ENCODE measurements at regions not wholly inside any gene's neighbourhood (a gene's known extent, or its start where the extent isn't known, plus 50 kb on each side); places are given as distances from the start of the nearest gene placed in this dataset.

GRCh38 chr4:111800551-111800950 is 344.7 kb upstream of the FAM241A start:
- TF ChIP-seq CTCF (IDR thresholded peaks at IDR 0.05), result no peak
- TF ChIP-seq EP300 (IDR thresholded peaks at IDR 0.05), result no peak
- TF ChIP-seq POLR2A (IDR thresholded peaks at IDR 0.05), result no peak
- Histone ChIP-seq H3K27me3 (no peaks in the 10 kb centered on the region), H3K27ac (no peak overlapping the region), H3K36me3 (no peaks in the 10 kb centered on the region), H3K4me3 (no peak overlapping the region), H3K9me3 (no peaks in the 10 kb centered on the region), H3K4me1 (ENCODE audit: insufficient read depth) (no peaks in the 10 kb centered on the region)
- WGBS, 3 donors, result 89 to 96% (median 91%) methylated on average over 2 of the region's 2 CpGs
- DNase-seq, result no peak
- intact Hi-C loops (cut with DNase I), result no loop called here

- 62 to 77% (median 65%) methylated on average over 3 of the region's 3 CpGs for WGBS, 3 donors
- DNase-seq, result no peak
- no peaks in the 10 kb centered on the region for H3K9me3 ChIP-seq
- H3K36me3 ChIP-seq, result no peaks in the 10 kb centered on the region
- TF ChIP-seq POLR2A (IDR thresholded peaks at IDR 0.05) (no peak), EP300 (IDR thresholded peaks at IDR 0.05) (no peak), CTCF (IDR thresholded peaks at IDR 0.05) (no peak)
- no peaks in the 10 kb centered on the region for H3K27me3 ChIP-seq
- no peak overlapping the region for H3K4me3 ChIP-seq
- no peak overlapping the region for H3K27ac ChIP-seq
- no peaks in the 10 kb centered on the region for H3K4me1 ChIP-seq (ENCODE audit: insufficient read depth)
- intact Hi-C loops (cut with DNase I), result no loop called here
Measured at GRCh38 chr4:111802191-111802590, 343.1 kb upstream of the FAM241A start.

GRCh38 chr4:111806331-111806730 is 338.9 kb upstream of the FAM241A start:
- no peak for DNase-seq
- H3K27me3 ChIP-seq, result no peaks in the 10 kb centered on the region
- no peak overlapping the region for H3K4me3 ChIP-seq
- no peak for TF ChIP-seq POLR2A (IDR thresholded peaks at IDR 0.05)
- H3K4me1 ChIP-seq (ENCODE audit: insufficient read depth), result no peaks in the 10 kb centered on the region
- no peaks in the 10 kb centered on the region for H3K9me3 ChIP-seq
- intact Hi-C loops (cut with DNase I), result no loop called here
- H3K27ac ChIP-seq, result no peak overlapping the region
- 62 to 68% (median 66%) methylated on average over 5 of the region's 5 CpGs for WGBS, 3 donors
- no peaks in the 10 kb centered on the region for H3K36me3 ChIP-seq

GRCh38 chr4:111807576-111807975 is 337.7 kb upstream of the FAM241A start:
- TF ChIP-seq EP300 (IDR thresholded peaks at IDR 0.05) (no peak), CTCF (IDR thresholded peaks at IDR 0.05) (no peak), POLR2A (IDR thresholded peaks at IDR 0.05) (no peak)
- Histone ChIP-seq H3K27ac (no peak overlapping the region), H3K27me3 (no peaks in the 10 kb centered on the region), H3K4me1 (ENCODE audit: insufficient read depth) (no peaks in the 10 kb centered on the region), H3K4me3 (no peak overlapping the region), H3K9me3 (no peaks in the 10 kb centered on the region), H3K36me3 (no peaks in the 10 kb centered on the region)
- no peak for DNase-seq
- 33 to 38% (median 38%) methylated on average over 5 of the region's 5 CpGs for WGBS, 3 donors
- intact Hi-C loops (cut with DNase I), result no loop called here

- intact Hi-C loops (cut with DNase I), result no loop called here
Measured at GRCh38 chr4:111808174-111808573, 337.1 kb upstream of the FAM241A start.

More at GRCh38 chr4:111808174-111808573, 337.1 kb upstream of the FAM241A start:
- Histone ChIP-seq H3K27me3 (no peaks in the 10 kb centered on the region), H3K36me3 (no peaks in the 10 kb centered on the region), H3K4me3 (no peak overlapping the region), H3K9me3 (no peaks in the 10 kb centered on the region), H3K27ac (no peak overlapping the region), H3K4me1 (ENCODE audit: insufficient read depth) (no peaks in the 10 kb centered on the region)
- no peak for DNase-seq
- TF ChIP-seq EP300 (IDR thresholded peaks at IDR 0.05) (no peak), POLR2A (IDR thresholded peaks at IDR 0.05) (no peak), CTCF (IDR thresholded peaks at IDR 0.05) (no peak)
- WGBS, 3 donors, result 50 to 60% (median 54%) methylated on average over 2 of the region's 2 CpGs
